Testis (tissue), 2 donors: ENCODE measurements at regions not wholly inside any gene's neighbourhood (a gene's known extent, or its start where the extent isn't known, plus 50 kb on each side); places are given as distances from the start of the nearest gene placed in this dataset.

Source experiments
- CTCF ChIP-seq, 3 experiments: fragments of 450-650 bp in 2 of 3; fragments of 200-600 bp in 1 of 3; sonication (generic) in 1 of 3; IDR thresholded peaks; one replicate each; pipeline ENCODE4 v1.5.1; 2016 to 2019; ENCODE audit warnings: antibody characterized with exemption in 3 of 3, mild to moderate bottlenecking in 2 of 3, moderate library complexity in 1 of 3
- POLR2A ChIP-seq: fragments of 450-650 bp; IDR thresholded peaks from one replicate; pipeline ENCODE4 v1.6.1; 2017; ENCODE audit warnings: antibody characterized with exemption, mild to moderate bottlenecking, moderate library complexity

- TF ChIP-seq CTCF (IDR thresholded peaks at IDR 0.05) (no peak), POLR2A (no peak)
Measured at GRCh38 chr21:27362249-27362648, 395.4 kb upstream of the ADAMTS5 start.
